Hepatocyte (in vitro differentiated cells): ENCODE measurements at regions not wholly inside any gene's neighbourhood (a gene's known extent, or its start where the extent isn't known, plus 50 kb on each side); places are given as distances from the start of the nearest gene placed in this dataset.

Source experiments
- DNase-seq: peaks from one replicate; pipeline ENCODE4 v3.0.0-alpha.2; 2016; ENCODE audit warnings: low spot score
- H2AFZ ChIP-seq: fragments of 200-600 bp; sonication (generic); 2 replicates; pipeline ENCODE4 v1.6.0; 2016; ENCODE audit warnings: antibody characterized with exemption, mild to moderate bottlenecking
- H3K27ac ChIP-seq: fragments of 200-600 bp; sonication (generic); 2 replicates; pipeline ENCODE4 v1.5.1; 2016; ENCODE audit warnings: mild to moderate bottlenecking
- H3K27me3 ChIP-seq: fragments of 200-600 bp; sonication (generic); 2 replicates; pipeline ENCODE4 v1.6.1; 2016
- H3K36me3 ChIP-seq: fragments of 200-600 bp; sonication (generic); replicated peaks from 2 replicates; pipeline ENCODE4 v1.5.1; 2016; ENCODE audit warnings: low read depth; ENCODE audit not compliant: insufficient read depth
- H3K4me1 ChIP-seq: fragments of 200-600 bp; sonication (generic); 2 replicates; pipeline ENCODE4 v1.5.1; 2016; ENCODE audit warnings: mild to moderate bottlenecking, moderate library complexity; ENCODE audit not compliant: insufficient read depth
- H3K4me2 ChIP-seq: fragments of 200-600 bp; sonication (generic); 2 replicates; pipeline ENCODE4 v1.6.0; 2016
- H3K4me3 ChIP-seq: fragments of 200-600 bp; sonication (generic); 2 replicates; pipeline ENCODE4 v1.5.1; 2016; ENCODE audit warnings: mild to moderate bottlenecking
- H3K79me2 ChIP-seq: fragments of 200-600 bp; sonication (generic); 2 replicates; pipeline ENCODE4 v1.6.0; 2017; ENCODE audit warnings: mild to moderate bottlenecking
- H3K9me2 ChIP-seq: fragments of 200-600 bp; sonication (generic); replicated peaks from 2 replicates; pipeline ENCODE4 v1.6.0; 2017; ENCODE audit warnings: mild to moderate bottlenecking; ENCODE audit not compliant: insufficient read depth
- H3K9me3 ChIP-seq: fragments of 200-600 bp; sonication (generic); 2 replicates; pipeline ENCODE4 v1.5.1; 2016; ENCODE audit warnings: low read depth, mild to moderate bottlenecking
- H4K20me1 ChIP-seq: fragments of 200-600 bp; sonication (generic); 2 replicates; pipeline ENCODE4 v1.6.0; 2016; ENCODE audit warnings: mild to moderate bottlenecking; ENCODE audit not compliant: insufficient read depth, poor library complexity, severe bottlenecking
- CTCF ChIP-seq: fragments of 200-600 bp; sonication (generic); IDR thresholded peaks from 2 replicates; pipeline ENCODE4 v1.5.1; 2016; ENCODE audit warnings: antibody characterized with exemption, mild to moderate bottlenecking; ENCODE audit not compliant: poor library complexity
- EZH2 ChIP-seq: fragments of 200-600 bp; sonication (generic); IDR thresholded peaks from 2 replicates; pipeline ENCODE4 v1.6.1; 2016; ENCODE audit warnings: antibody characterized with exemption, mild to moderate bottlenecking, borderline replicate concordance
- EZH2phosphoT487 ChIP-seq: fragments of 200-600 bp; sonication (generic); IDR thresholded peaks from one replicate; pipeline ENCODE4 v1.6.1; 2018; ENCODE audit warnings: antibody characterized with exemption, mild to moderate bottlenecking, low read depth, moderate library complexity; ENCODE audit not compliant: unreplicated experiment, severe bottlenecking
- WGBS: methylation state at CpG from one replicate; pipeline ENCODE4 v1.1.6; 2016; ENCODE audit warnings: low lambda C conversion rate; ENCODE audit errors: missing lambda C conversion rate; 5-methylcytosine and 5-hydroxymethylcytosine counted together

DNA sequence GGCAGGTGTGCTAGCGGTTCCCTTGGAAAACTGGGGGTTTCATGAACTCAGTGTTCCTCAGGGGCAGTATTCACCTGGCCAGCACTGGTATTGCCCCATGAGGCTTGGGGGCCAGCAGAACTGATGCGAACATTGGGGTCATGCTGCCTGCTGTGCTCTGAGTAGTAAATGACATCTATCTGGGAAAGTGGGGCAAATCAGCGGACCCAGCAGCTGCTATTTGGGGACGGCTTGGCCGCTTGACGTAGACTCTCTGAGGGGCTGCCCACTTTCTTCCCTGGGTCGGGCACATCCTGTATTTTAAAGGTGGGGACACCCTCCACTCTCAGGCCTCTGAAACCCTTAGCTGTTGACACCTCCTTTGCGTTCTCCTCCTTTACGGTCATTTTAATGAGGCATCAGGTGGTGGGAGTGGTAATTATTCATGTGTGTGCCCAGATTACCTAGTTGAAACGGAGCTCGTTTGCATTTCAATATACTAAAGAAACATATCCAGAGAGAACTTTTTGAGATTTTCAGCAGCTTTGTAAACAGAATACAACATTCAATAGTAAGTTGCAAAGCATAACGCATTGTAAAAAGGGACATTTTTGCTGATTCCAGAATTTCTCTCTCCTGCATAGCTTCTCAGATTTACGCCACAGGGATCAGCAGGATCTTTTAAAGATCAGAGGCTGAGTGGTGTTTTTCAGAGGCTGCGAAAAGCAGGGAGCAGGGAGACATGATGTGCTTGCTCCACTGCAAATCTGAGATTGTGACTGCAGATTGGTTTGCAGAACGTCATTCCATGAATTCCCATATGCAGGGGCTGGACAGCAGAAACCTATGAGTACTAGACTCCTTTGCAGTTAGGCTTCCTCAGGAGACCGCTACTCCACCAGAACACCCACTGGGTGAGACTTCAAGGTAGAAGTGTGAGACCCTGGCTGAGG, 56.8 kb upstream of the ZFR start:
- Histone ChIP-seq H3K4me1 (peaks cover 21% of the 10 kb centered on the region), H3K9me3 (no peaks in the 10 kb centered on the region), H3K9me2 (no peaks in the 10 kb centered on the region), H3K36me3 (no peaks in the 10 kb centered on the region), H3K79me2 (no peaks in the 10 kb centered on the region), H3K4me2 (no peak overlapping the region), H3K27me3 (no peaks in the 10 kb centered on the region), H3K4me3 (no peak overlapping the region), H4K20me1 (no peaks in the 10 kb centered on the region), H2AFZ (no peak overlapping the region), H3K27ac (no peak overlapping the region)
- no peak for DNase-seq
- WGBS: 52% methylated on average over 16 of the region's 16 CpGs
- TF ChIP-seq EZH2 (no peak), EZH2phosphoT487 (no peak), CTCF (no peak)

DNA sequence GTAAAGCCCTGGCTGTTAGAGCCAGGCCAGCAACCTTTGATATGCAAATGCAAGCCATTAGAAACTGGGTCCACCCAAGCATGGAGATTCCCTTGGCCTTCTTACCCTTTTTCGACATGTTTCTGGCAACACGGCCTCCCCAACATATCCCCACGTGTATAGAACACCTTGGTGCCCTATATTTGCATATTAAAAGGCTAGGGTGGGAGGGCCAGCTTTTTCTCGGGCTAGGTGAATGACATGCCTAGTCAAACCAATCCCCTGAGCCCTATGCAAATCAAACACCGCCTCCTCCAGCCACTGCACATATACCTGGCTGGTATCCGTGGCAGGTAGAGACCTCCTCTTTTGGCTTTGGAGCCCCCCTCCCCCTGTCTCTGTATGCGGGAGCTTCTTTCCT, 55.6 kb upstream of the ZFR start:
- H3K27ac ChIP-seq: no peak overlapping the region
- H3K4me1 ChIP-seq: peaks cover 11% of the 10 kb centered on the region
- H3K27me3 ChIP-seq: no peaks in the 10 kb centered on the region
- no peaks in the 10 kb centered on the region for H3K9me2 ChIP-seq
- TF ChIP-seq EZH2phosphoT487: no peak
- no peak for TF ChIP-seq CTCF
- TF ChIP-seq EZH2: no peak
- no peak overlapping the region for H3K4me3 ChIP-seq
- DNase-seq: no peak
- 41% methylated on average over 7 of the region's 7 CpGs for WGBS
- H3K4me2 ChIP-seq: no peak overlapping the region
- no peaks in the 10 kb centered on the region for H3K36me3 ChIP-seq
- no peaks in the 10 kb centered on the region for H3K79me2 ChIP-seq
- H2AFZ ChIP-seq: no peak overlapping the region
- no peaks in the 10 kb centered on the region for H4K20me1 ChIP-seq
- H3K9me3 ChIP-seq: no peaks in the 10 kb centered on the region

- Histone ChIP-seq H3K36me3 (no peaks in the 10 kb centered on the region), H3K4me1 (peaks cover 9% of the 10 kb centered on the region), H3K27me3 (no peaks in the 10 kb centered on the region), H4K20me1 (no peaks in the 10 kb centered on the region), H3K4me3 (no peak overlapping the region), H3K4me2 (no peak overlapping the region), H3K79me2 (no peaks in the 10 kb centered on the region), H2AFZ (no peak overlapping the region), H3K27ac (no peak overlapping the region), H3K9me3 (no peaks in the 10 kb centered on the region), H3K9me2 (no peaks in the 10 kb centered on the region)
- DNase-seq: no peak
- TF ChIP-seq CTCF (no peak), EZH2phosphoT487 (no peak), EZH2 (no peak)
- WGBS: 82% methylated on average over 2 of the region's 2 CpGs
These were observed 54.7 kb upstream of the ZFR start for GRCh38 chr5:32499261-32499660.
